ENCODE measurements at regions not wholly inside any gene's neighbourhood (a gene's known extent, or its start where the extent isn't known, plus 50 kb on each side); places are given as distances from the start of the nearest gene placed in this dataset.
"Not testable (repeated sequence)": the region's sequence is repeated elsewhere in the genome, so short reads cannot be mapped to it uniquely, and the experiment has no call there.

DNA sequence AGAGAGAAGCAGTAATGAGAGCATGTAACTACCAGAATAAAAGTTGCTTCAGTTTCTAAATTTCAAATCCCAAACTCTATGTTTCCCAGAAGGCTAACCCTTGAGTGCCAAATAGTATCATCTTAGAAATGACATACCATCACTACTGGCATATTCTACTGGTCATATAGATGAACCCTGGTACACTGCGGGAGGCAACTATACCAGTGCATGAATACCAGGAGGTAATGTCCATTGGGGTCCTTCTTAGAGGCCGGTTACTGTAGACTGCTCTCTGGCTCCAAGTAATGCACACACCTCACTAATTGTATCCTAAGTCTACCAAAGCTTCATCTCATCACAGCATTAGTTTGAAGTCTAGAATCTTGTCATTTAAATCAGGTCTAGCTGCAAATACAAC is 108.6 kb upstream of the MSMB start:
- H3K9me2 ChIP-seq (ENCODE audit: insufficient read depth); H3K4me3 ChIP-seq; POLR2A ChIA-PET (ENCODE audit: unreplicated experiment); BruUV-seq (replicated peaks); H3F3A ChIP-seq (ENCODE audit: insufficient read depth, low read depth); H3K79me2 ChIP-seq (ENCODE audit: low read depth); H4K20me1 ChIP-seq (ENCODE audit: insufficient read depth); H3K4me2 ChIP-seq; DNase-seq; H2AFZ ChIP-seq; H3K36me3 ChIP-seq (ENCODE audit: low read depth); CTCF ChIA-PET; intact Hi-C loops (cut with micrococcal nuclease; ENCODE audit: unreplicated experiment); H3K9me3 ChIP-seq (ENCODE audit: insufficient read depth, low read depth); H3K27ac ChIP-seq; H3K27me3 ChIP-seq (ENCODE audit: insufficient read depth, low read depth); H3K4me1 ChIP-seq (replicated peaks; ENCODE audit: insufficient read depth): not testable (repeated sequence)

DNA sequence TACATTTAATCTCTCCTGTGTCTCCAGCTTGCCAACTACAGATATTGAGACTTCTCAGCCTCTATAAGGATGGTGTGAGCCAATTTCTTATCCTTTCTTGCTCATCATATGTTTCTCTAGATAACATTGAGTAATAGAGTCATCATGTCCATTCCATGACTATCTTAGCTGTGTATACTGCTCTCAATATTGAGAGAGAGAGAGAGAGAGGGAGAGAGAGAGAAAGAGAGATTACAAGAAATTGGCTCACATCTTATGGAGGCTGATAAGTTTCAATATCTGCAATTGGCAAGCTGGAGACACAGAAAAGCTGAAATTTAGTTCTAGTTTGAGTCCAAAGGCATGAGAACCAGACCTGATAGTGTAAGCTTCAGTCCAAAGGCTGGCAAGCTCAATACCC is 110.8 kb upstream of the MSMB start:
- BruUV-seq (replicated peaks); CTCF ChIA-PET; H3K9me3 ChIP-seq (ENCODE audit: insufficient read depth, low read depth); H3F3A ChIP-seq (ENCODE audit: insufficient read depth, low read depth); H4K20me1 ChIP-seq (ENCODE audit: insufficient read depth); H3K4me2 ChIP-seq; intact Hi-C loops (cut with micrococcal nuclease; ENCODE audit: unreplicated experiment); H3K4me1 ChIP-seq (replicated peaks; ENCODE audit: insufficient read depth); H3K9me2 ChIP-seq (ENCODE audit: insufficient read depth); DNase-seq; H3K36me3 ChIP-seq (ENCODE audit: low read depth); H3K27me3 ChIP-seq (ENCODE audit: insufficient read depth, low read depth); H3K79me2 ChIP-seq (ENCODE audit: low read depth); H3K4me3 ChIP-seq; H2AFZ ChIP-seq; H3K27ac ChIP-seq; POLR2A ChIA-PET (ENCODE audit: unreplicated experiment): not testable (repeated sequence)

GRCh38 chr10:46169736-46170135 is 117.1 kb upstream of the ANTXRL start:
- ChIA-PET CTCF (no interaction called here), POLR2A (ENCODE audit: unreplicated experiment) (interaction anchor here (0.7 kb wide), 1 partner anchor 106 kb away, joined by 8 read pairs; no protein-coding TSS in a partner anchor)
- no peaks in the 10 kb centered on the region for H3K79me2 ChIP-seq (ENCODE audit: low read depth)
- intact Hi-C loops (cut with micrococcal nuclease; ENCODE audit: unreplicated experiment): no loop called here
- H3K4me1 ChIP-seq (replicated peaks; ENCODE audit: insufficient read depth): no peaks in the 10 kb centered on the region
- H4K20me1 ChIP-seq (ENCODE audit: insufficient read depth): no peaks in the 10 kb centered on the region
- no peak overlapping the region for H3K4me3 ChIP-seq
- no peaks in the 10 kb centered on the region for H3K9me2 ChIP-seq (ENCODE audit: insufficient read depth)
- H3K9me3 ChIP-seq (ENCODE audit: insufficient read depth, low read depth): peaks cover 12% of the 10 kb centered on the region; the same call in 1 of the 2 replicates
- H3K27ac ChIP-seq: no peak overlapping the region
- no peak overlapping the region for H3K4me2 ChIP-seq
- H2AFZ ChIP-seq: no peak overlapping the region
- no TSS peak for BruUV-seq (replicated peaks)
- TF ChIP-seq, protein P1, sequence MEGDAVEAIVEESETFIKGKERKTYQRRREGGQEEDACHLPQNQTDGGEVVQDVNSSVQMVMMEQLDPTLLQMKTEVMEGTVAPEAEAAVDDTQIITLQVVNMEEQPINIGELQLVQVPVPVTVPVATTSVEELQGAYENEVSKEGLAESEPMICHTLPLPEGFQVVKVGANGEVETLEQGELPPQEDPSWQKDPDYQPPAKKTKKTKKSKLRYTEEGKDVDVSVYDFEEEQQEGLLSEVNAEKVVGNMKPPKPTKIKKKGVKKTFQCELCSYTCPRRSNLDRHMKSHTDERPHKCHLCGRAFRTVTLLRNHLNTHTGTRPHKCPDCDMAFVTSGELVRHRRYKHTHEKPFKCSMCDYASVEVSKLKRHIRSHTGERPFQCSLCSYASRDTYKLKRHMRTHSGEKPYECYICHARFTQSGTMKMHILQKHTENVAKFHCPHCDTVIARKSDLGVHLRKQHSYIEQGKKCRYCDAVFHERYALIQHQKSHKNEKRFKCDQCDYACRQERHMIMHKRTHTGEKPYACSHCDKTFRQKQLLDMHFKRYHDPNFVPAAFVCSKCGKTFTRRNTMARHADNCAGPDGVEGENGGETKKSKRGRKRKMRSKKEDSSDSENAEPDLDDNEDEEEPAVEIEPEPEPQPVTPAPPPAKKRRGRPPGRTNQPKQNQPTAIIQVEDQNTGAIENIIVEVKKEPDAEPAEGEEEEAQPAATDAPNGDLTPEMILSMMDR (conservative IDR thresholded peaks at IDR 0.05): no peak
- no peaks in the 10 kb centered on the region for H3K27me3 ChIP-seq (ENCODE audit: insufficient read depth, low read depth)
- no peaks in the 10 kb centered on the region for H3F3A ChIP-seq (ENCODE audit: insufficient read depth, low read depth)
- DNase-seq: no peak
- no peaks in the 10 kb centered on the region for H3K36me3 ChIP-seq (ENCODE audit: low read depth)

DNA sequence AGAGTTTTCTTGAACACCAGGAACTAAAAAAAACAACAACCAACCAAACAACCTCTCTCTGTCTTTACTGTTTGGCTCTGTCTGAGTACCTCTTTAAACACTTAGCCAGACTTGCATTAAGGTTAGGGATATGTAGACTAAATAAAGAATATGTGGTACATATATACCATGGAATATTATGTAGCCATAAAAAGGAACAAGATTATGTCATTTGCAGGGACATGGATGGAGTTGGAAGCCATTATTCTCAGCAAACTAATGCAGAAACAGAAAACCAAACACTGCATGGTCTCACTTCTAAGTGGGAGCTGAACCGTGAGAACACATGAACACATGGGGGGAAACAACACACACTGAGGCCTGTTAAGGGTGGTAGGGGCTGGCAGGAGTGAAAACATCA is 116.0 kb upstream of the ANTXRL start:
- Histone ChIP-seq H2AFZ (no peak overlapping the region), H3K4me3 (no peak overlapping the region), H4K20me1 (ENCODE audit: insufficient read depth) (no peaks in the 10 kb centered on the region), H3K79me2 (ENCODE audit: low read depth) (no peaks in the 10 kb centered on the region), H3K27ac (no peak overlapping the region), H3F3A (ENCODE audit: insufficient read depth, low read depth) (no peaks in the 10 kb centered on the region), H3K27me3 (ENCODE audit: insufficient read depth, low read depth) (no peaks in the 10 kb centered on the region), H3K9me3 (ENCODE audit: insufficient read depth, low read depth) (peaks cover 12% of the 10 kb centered on the region; the same call in 1 of the 2 replicates), H3K4me2 (no peak overlapping the region), H3K4me1 (replicated peaks; ENCODE audit: insufficient read depth) (no peaks in the 10 kb centered on the region), H3K36me3 (ENCODE audit: low read depth) (no peaks in the 10 kb centered on the region), H3K9me2 (ENCODE audit: insufficient read depth) (no peaks in the 10 kb centered on the region)
- CTCF ChIA-PET: no interaction called here
- DNase-seq: no peak
- intact Hi-C loops (cut with micrococcal nuclease; ENCODE audit: unreplicated experiment): no loop called here
- POLR2A ChIA-PET (ENCODE audit: unreplicated experiment): no interaction called here
- TF ChIP-seq, protein P1 (conservative IDR thresholded peaks at IDR 0.05): no peak
- TF ChIP-seq EZH2 (IDR thresholded peaks at IDR 0.05; ENCODE audit: low read depth): no peak
- BruUV-seq (replicated peaks): no TSS peak

All from PC-9 (cell line).